ENCODE measurements at regions not wholly inside any gene's neighbourhood (a gene's known extent, or its start where the extent isn't known, plus 50 kb on each side); places are given as distances from the start of the nearest gene placed in this dataset.

DNA sequence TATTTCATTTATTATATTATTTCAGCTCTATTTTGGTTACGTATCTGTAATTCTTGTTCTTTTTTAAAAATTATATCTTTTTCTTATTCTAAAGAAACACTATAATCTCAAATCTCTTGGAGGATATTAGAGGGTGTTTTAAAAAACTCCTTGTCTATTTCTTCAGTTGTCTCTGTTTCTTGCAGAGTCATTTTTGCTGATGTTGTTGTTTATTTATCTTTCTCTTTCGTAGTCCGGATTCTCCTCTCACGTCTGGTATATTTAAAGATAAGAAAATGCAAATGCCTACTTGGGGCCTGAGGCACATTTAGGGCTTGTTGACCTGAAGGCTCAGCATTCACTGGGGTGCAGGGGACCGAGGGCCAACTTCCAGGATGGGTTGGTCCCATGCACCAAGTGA is 181.2 kb upstream of the CTBP2 start:
- no peak for DNase-seq (ENCODE audit: low read depth)

DNA sequence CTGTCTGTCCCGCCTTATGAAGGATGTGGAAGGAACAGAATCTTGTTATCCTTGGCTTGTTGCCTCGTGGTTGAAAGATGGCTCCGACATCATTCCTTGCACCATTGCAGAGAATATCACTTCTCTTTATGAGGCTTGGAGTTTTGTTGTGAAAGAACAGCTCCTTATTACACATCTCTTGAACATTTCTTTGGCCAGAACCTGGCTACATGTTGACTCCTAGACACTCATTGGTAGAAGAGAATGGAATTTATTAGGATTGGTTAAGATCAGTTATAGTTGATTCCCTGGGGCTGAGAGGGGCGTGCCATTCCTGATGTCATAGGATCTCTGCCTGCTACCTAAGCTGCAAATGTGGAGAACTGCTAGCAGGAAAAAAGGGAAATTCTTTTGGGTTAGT is 180.5 kb upstream of the CTBP2 start:
- DNase-seq (ENCODE audit: low read depth): no peak

DNA sequence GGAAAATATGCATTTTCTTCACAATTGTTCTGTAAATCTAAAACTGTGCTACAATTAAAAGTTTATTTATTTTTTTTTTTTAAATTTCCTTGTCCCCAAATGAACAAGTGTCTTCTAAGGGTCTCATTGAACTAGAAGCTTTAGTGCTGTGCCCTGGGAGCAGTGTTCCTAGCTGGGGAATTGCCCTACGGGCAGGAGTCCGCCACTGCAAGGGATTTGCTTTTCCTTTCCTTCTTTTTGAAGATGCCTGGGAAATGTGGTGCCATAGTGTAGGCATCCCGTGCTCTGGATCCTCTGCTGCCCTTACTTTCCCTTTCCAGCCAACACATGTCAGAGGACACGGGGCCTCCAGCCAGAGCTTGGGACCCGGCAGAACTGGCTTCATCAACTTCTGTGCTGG is 177.1 kb upstream of the CTBP2 start:
- DNase-seq (ENCODE audit: low read depth): no peak

DNA sequence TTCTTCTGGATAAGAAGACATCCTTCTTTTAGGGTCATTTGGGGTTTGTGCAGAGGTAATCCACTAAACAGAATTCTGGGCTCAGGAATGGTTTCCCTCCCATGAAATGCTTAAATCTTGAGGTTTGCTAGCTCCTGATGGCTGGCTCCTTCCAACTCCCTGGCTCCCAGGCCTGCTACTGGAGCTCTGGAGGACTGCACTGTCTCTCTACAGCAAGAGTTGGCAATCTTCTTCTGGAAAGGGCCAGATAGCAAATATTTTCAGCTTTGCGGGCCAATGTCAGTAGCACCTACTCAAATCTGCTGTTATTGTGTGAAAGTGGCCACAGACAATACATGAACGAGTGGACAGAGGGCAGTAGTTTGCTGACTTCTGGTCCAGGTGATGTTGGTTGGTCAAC is 174.2 kb upstream of the CTBP2 start:
- no peak for DNase-seq (ENCODE audit: low read depth)

DNA sequence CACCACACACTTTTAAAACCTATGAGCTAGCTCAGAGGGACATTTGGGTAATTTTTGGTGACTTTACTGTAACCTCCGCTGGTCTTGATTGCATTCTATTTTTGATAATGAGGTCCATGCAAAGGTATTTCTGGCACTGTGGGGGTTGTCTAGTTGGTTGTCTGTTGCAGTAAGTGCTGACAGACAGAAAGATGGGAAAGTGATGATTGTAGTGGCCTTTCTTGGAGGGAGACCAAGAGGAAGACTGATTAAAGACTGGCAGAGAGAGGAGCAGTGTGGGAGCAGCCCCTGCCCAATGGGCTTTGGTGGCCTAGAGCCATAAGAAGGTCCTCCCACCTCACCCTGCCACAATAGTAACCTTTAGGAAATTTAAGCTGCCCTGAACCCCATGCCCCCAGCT is 173.4 kb upstream of the CTBP2 start:
- DNase-seq (ENCODE audit: low read depth): no peak

DNA sequence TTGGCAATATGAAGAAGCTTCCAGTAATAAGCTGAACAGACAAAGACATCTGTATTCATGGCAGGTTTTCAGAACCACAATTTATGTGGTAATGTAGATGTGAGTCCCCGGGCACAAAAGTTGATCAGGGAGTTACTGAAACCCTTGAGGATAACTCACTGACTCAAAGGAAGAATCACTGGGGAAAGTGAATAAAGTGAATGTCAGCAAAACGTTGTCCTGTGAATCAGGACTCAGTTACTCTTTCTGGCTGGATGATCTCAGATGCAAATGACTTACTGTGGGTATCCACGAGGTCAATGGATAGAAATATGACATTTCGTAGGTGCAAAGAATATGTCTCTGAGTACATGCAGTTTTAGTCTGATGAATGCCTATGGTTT is 172.8 kb upstream of the CTBP2 start:
- no peak for DNase-seq (ENCODE audit: low read depth)

DNA sequence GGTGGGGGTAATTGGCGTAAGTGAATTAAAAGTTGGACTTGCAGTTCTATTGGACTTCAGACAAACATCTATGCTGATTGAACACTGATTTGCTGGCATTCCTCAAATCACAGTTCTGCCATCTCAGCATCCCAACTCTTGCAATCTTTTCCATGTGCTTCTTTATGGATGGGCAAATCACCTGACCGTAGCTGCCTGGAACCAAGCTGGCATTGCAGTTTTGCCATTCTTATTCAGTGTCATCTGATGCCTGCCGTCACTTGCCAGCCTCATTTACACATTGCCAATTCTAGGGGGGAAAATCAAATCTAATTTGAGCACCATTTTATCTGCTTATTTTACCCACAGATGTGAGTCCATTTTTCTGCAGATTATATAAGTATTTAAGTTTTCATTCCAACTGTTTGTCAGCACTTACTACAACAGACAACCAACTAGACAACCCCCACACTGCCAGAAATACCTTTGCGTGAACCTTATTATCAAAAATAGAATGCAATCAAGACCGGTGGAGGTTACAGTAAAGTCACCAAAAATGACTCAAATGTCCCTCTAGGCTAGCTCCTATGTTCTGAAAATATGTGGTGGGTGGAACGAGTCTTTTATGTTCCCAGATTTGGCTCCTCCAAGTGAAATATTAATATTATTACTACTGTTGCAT is 172.3 kb upstream of the CTBP2 start:
- no peak for DNase-seq (ENCODE audit: low read depth)

DNA sequence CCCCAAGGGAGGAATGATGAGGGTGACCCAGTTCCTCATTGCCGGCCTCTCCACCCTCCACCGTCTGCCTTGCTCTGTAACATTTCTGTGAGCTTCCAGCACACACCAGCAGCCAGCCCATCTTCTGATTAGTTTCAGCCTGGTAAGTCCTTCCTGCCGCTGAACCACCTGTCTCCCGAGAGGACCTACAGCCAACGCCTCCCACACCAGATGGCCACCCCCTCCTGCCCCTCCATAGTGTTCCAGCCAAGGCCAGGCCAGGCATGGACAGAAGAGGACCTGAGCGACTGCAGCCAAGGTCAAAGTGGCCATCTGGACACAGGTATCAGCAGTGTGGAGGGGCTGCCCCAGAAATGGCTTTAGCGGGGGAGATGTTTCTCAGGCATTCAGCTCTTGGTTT is 170.7 kb upstream of the CTBP2 start:
- no peak for DNase-seq (ENCODE audit: low read depth)

DNA sequence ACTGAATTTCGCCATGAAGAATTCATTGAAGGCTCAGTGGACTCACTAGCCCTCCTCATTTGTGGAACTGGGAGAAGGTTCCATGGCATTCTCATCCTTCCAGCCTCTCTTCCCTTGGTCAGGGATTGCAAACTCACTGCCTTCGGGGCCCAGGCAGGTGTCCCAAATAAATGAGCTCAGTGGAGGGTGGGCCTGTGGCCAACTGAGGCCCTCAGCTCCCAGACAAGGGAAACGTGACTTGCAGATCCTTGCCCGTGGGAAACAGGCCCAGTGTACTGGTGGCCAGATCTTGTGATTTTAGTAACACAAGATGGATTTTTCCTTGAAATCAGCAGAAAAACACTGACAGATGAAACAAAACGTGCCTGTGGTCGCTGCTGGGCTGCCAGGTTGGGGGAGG is 168.7 kb upstream of the CTBP2 start:
- no peak for DNase-seq (ENCODE audit: low read depth)

DNA sequence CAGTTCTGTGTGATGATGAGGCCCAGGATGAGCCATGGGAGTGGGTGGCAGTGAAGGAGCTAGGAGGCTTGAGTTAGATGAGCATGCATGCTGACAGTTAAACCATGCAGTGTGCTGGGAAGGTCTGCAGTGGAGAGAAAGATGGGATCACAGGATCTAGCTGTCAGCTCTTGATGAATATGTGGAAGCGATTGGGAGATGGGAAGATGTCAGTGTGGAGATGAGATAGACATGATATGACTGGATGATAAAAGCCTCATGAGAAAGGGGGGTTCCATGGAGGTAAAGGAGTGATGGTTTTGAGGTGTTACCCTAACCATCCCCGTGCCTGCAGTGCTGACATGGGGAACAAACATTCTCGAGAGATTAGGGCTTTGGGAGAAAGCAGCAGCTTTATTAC is 165.0 kb upstream of the CTBP2 start:
- DNase-seq (ENCODE audit: low read depth): no peak

DNA sequence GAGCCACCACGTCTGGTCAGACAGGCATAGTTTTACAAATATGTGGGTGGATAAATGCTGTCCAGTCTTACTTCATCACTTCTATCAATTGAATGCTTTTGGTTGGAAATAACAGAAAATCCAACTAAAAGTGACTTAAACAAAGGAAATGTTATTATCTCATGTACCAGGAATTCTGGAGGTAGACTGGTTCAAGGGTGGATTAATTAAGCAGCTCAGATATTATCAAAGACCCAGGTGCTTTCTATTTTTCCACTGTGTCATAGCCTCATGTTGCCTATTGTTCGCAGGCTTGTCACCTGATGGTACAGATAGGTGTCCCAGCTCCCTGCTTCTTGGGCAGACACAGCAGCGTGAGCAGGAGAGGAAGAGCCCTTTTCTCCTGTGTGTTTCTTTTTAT is 156.1 kb upstream of the CTBP2 start:
- DNase-seq (ENCODE audit: low read depth): no peak

DNA sequence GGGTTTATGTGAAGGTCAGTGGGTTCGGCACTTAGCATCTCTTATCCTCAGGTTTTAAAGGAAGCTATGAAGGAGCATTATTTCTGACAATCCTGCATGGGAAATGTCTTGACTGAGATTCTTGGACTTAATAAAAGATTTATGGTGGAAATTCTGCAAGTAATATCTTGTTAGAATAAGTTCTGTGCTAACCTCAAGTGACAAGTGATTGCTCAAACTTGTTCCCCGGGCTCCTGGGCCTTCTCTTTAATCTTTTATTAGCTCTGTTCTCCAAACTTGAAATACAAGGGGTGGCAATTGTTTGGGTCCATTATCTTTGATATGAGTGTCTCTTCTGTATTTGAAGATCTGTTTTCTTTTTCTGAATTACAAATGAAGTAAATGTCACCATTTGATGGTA is 140.6 kb upstream of the CTBP2 start:
- no peak for DNase-seq (ENCODE audit: low read depth)

DNA sequence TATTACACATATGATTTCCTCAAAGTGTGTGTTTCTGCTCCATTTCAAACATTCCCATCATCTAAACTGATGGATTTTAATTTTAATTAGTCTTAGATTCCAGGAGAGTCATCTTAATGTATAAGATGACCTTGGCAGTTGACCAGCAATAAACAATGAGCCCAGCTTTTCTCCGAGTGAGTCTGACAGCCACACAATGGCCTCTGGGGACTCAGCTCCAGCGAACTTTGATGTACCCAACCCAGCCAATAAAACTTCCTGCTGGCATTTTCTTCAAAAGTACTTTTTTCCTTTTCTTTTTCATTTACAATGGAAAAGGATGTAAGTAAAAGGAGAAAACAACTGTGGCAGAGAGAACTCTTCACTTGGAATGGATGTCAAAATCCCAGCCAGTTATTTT is 139.1 kb upstream of the CTBP2 start:
- no peak for DNase-seq (ENCODE audit: low read depth)

DNA sequence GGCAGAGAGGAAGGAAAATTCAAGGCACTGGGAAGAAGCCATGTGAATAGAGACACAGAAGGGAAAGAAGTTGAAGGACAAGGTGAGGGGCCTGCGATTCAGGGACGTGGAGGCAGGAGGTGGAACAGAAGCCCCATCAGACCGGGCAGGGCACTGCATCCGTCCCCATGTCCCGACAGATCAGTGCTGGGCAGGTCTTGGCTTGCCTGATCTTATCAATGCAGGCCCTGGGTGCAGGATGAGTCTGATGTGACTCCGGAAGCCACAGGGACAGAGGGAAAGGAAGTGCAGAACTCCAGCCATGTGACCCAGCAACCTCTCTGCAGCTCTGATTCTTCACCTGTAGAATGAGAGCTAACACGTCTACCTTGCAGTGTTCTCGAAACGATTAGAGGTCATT is 136.2 kb upstream of the CTBP2 start:
- no peak for DNase-seq (ENCODE audit: low read depth)

DNA sequence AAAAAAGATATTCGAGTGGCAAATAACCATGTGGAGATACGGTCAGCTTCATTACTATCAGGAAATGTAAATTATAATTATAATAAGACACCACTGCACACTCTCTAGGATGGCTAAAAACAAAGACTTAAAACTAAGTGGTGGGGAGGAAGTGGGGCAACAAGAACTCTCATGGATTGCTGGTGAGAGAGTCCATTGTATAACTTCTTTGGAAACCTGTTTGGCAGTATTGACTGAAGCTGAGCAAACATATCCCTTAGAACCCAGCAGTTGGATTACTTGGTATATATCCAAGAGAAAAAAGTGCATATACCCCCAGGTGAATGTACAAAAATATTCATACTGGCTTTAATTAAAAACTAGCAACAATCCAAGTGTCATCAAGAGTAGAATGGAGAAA is 133.7 kb upstream of the CTBP2 start:
- no peak for DNase-seq (ENCODE audit: low read depth)

DNA sequence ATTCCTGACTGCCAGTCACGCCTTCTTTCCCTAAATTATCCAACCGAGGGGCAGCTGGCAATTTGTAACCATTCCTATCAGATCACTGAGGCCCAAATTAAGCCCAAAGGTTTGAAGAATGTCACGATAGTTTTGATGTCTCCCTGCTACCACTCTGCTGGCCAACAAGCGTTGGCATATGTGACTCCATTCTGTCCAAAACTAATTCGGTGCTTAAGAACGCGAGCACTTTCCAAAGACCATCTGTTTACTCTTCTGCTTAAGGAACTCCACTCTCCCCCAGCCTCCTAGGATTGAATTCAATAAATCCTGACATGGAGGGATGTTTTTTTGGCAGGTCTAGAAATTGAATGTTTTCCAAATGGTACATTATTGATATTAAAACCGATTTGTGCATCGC is 131.5 kb upstream of the CTBP2 start:
- no peak for DNase-seq (ENCODE audit: low read depth)

DNA sequence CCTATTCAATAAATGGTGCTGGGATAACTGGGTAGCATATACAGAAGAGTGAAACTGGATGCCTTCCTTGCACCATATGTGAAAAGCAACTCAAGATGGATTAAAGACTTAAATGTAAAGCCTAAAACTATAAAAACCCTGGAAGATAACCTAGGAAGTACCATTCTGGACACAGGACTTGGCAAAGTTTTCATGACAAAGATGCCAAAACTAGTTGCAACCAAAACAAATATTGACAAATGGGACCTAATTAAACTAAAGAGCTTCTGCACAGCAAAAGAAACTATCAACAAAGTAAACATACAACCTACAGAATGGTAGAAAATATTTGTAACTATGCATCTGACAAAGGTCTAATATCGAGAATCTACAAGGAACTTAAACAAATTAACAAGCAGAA is 129.1 kb upstream of the CTBP2 start:
- no peak for DNase-seq (ENCODE audit: low read depth)

DNA sequence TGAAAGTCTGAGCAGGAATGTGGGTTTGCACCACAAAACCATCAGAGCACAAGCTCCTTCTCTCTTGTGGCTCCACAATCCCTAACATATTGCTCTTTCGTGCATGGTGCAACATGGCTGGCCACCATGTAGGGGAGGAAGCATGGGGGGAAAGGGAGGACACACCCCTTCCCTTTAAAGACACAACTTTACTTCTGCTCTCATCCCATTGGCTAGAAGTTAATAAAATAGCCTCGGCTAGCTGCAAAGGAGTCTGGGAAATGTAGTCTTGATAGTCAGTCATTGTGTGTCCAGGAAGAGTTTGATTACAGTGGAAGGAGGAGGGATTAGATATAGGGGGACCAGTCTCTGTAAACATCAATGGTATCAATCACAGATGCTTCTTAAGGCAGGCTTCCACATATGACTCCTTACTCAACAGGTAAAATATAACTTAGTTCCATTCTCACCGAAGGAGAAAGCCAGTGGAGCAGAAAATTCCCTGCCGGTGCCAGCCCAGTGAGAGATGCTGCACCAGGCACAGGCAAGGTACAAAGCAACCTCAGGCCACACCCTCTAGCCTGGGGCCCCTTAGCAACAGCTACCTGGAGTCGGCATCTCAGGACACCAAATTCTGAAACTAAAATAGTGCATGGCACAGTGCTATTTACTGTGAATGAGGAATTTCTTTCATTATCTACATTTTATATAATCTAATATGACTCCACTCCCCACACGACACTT is 124.7 kb upstream of the CTBP2 start:
- DNase-seq (ENCODE audit: low read depth): no peak

DNA sequence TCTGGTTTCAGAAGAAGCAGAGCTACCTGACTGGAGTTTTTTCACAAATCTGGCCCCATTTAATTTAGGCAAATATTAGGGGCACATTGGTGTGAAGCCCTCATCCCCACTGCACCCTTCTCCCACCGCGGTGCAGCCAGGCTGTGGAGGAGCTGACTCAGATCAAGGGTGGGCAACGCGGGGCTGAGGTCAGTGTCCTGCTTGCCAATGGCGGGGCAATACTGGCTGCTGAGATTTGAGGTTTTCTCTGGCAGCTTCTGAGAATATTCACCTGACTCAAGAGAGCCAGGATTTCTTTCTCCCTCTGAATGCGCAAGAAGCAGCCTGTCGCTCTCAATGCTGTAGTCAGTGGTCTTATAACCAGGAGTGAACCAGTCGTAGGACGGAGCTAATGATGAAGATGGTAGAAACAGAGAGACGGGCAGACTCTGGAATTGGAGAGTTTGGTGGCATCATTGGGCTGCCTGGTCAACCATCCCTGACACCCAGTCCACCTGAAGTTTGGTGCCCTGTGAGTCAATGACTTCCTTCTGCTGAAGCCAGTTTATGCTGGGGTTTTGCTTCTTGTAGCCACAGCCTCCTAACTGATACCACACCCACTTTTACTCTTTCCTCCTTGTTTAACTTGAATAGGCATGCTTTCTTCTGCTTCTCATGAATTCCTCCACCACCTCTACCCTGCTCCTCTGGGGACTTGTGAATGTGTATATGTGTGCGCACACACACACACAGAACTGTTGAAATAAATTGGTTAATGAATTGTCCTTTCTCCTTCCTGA is 123.7 kb upstream of the CTBP2 start:
- DNase-seq (ENCODE audit: low read depth): no peak

DNA sequence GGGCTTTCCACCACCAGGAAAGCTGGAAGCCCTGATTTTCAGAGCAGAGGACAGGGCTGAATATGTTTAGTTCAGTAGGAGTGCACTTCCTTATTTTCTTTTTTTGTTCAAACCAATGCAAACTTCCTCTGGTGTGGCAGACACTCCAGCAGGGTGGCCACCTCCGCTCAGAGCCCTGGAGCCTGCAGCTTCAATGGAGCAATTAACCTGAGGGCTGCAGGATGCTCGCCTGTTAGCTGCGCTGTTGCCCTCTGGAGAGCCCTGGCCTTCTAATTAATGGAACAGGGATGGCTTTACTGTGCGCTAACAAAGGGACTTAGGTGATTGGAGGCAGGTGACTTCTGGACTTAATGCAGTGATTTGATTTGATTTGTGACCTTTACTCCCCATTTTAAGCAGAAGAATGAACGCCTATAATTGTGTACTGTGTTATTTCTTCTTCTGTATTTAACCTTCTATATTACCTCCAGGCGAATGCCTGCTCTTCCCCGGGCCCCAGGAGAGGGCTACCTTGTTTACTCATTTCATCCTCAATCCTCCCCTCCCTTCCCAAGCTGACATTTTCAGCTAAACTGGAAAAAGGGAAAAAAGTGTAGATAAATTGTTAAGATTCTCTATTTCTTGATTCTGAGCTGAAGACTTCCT is 123.0 kb upstream of the CTBP2 start:
- no peak for DNase-seq (ENCODE audit: low read depth)

DNA sequence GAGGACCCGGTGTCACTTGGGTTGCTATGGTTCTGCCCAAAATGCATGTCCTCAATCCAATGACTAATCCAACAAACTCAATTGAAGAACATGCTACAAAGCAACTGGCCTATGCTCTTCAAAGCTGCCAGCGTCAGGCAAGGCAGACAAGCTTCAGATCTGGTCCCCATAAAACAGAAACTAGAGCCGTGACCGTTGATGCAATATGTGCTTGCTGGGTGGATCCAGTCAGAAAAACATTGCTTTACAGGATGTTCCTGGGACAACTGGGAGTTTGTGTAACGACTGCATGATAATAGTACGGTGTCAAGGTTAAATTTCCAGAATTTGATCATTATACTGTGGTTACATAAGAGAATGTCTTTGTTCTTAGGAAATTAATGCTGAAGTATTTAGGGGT is 120.7 kb upstream of the CTBP2 start:
- DNase-seq (ENCODE audit: low read depth): no peak

DNA sequence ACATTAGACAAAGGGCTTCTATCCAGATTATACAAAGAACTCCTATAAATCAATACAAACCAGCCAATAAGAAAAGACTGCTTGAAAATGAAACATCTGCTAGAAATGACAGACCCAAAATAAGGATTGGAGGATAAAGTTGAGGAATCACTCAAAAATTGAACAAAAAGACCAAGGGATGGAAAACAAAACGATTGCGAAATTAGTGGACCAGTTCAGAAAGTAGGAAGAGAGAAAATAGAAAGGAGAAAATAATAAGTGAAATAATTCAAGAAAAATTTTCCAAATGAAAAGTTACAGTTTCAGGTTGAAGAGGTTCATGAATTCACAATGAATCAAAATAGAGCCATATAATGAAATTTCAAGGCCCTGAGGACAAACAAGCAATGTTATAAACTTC is 115.8 kb upstream of the CTBP2 start:
- no peak for DNase-seq (ENCODE audit: low read depth)

DNA sequence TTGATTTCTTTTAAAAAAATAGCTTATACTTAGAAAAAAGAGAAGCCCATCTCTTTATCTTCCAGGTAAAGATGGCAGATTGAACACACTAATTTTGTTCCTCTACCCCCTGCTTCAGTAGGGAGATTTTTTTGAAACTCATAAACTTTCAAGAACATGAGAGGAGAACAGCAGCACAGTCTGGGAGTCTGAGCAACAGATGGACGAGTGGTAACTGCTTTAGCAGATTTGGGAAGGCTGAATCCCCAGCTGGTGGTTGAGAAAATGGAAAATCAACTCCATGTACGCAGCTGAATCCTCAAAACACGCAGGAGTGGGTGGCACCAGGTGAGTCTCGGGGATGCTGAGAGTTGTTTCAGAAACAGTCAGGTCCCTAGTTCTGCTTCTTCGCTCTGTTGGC is 114.6 kb upstream of the CTBP2 start:
- no peak for DNase-seq (ENCODE audit: low read depth)

Measured in GM04504 (cell line).